KBM-7 (cell line): ENCODE measurements at regions not wholly inside any gene's neighbourhood (a gene's known extent, or its start where the extent isn't known, plus 50 kb on each side); places are given as distances from the start of the nearest gene placed in this dataset.
"Not testable (repeated sequence)": the region's sequence is repeated elsewhere in the genome, so short reads cannot be mapped to it uniquely, and the experiment has no call there.

ENCODE experiments used
- DNase-seq: peaks from one replicate; pipeline ENCODE4 v3.0.0-alpha.2; 2015
- in situ Hi-C: fragments of 300-500 bp; cut with MboI; formaldehyde crosslinking; loops from 2 replicates; pipeline ENCODE4 v1.14.3; 2020; ENCODE audit warnings: low sequenced_read_pairs, low pct_unique_long_range_greater_than_20kb, mixed read lengths

DNA sequence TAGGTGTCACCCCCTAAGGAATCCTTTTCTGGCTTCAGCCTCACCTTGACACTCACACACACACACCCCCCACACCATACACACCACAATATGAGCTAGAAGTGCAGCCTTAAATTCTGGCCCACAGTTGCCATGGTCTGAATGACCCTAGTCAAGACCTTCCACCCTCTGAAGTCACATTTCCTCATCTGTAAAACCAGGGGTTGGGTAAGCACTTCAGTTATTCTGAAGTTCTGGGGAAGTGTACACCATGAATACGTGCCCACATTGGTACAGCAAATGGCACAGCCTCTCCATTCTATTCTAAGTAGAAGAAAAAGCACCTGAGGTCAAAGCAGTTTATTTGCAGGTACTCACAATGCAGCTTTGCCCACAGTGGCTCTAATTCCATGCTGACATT, 372.8 kb upstream of the KLF4 start:
- no peak for DNase-seq
- in situ Hi-C loops = no loop called here

DNA sequence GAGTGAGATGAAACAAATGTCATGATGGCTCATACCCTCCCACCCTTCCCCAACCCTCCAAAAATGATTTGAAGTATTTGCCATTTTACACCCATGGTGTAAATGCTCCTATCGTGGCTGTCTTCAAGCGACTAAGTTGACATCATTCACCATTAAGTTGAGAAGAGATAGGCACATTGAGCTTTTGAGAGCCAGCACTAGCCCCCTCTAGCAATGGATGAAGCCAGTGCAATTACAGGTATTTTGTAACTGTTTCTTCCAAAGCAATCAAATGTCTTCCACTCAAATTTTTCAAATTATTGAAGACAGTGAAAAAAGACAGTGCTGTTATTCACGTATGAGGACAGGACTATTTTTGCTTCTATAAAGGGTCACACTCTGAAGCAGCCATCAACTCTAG, 371.5 kb upstream of the KLF4 start:
- in situ Hi-C loops = no loop called here
- DNase-seq = no peak

DNA sequence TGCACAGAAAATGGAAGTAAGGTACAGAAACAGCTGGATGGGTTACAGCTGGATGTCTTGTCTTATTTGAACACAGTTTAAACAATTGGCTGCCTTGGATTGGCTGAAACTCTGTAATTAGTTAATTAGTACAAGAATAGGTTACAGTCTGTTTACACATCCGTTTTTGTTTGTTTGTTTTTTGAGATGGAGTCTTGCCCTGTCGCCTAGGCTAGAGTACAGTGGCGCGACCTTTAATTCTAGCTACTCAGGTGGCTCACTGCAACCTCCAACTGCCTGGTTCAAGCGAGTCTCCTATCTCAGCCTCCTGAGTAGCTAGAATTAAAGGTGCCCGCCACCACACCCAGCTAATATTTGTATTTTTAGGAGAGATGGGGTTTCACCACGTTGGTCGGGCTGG, 368.7 kb upstream of the KLF4 start:
- DNase-seq = no peak
- in situ Hi-C loops = no loop called here

DNA sequence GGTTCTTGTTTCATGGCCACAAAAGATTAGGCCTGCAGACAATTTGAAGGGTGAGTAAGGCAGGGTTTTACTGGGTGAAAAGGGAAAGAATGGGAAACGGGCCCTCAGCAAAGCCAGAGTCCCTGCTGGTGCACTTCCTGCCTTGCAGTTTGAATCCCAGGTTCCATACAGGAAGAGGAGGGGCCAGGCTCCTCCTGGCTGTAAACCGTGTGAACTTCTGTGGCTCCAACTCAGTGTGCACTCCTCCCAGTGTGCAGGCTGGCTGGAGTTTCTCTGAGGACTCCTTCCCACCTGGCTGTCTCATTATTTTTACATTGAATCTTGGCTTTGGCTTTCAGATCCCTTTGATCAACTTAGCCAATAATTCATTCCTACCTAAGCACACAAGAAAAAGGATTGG, 367.1 kb upstream of the KLF4 start:
- no peak for DNase-seq
- in situ Hi-C loops = no loop called here

DNA sequence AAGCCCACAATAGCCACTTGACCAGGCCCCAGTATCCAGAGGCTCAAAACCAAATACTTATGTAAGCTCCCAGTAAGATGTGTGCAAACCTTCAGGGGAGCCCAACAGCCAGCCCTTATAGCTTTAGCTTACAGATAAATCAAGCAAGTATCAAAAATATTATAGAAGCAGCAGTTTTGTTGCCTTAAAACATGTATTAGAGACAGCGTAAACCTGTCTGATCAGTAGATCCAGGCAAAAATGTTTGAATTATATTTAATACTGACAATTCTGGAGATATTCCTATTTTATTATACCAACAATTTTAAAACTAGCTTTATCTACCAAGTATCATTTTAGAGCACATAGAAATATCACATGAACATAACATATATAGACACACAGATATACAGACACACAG, 365.6 kb upstream of the KLF4 start:
- in situ Hi-C loops = no loop called here
- DNase-seq = no peak

DNA sequence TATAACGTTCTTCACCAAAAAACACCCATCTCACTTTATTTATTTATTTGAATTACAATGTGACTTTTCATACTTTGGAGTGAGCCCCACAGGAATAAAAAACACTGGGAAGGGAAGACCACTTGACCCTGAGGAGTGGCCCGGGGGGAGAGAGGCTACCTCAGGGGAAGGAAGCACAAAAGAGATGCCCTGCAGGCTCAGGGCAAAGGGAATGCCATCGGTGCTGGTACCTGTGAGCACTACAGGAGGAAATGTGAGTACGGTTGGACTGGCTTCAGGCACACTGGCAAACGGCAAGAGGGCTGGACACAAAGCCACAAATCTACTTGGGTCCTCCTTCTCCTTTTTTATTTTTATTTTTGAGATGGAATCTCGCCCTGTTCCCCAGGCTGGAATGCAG, 363.9 kb upstream of the KLF4 start:
- no peak for DNase-seq
- in situ Hi-C loops = no loop called here

DNA sequence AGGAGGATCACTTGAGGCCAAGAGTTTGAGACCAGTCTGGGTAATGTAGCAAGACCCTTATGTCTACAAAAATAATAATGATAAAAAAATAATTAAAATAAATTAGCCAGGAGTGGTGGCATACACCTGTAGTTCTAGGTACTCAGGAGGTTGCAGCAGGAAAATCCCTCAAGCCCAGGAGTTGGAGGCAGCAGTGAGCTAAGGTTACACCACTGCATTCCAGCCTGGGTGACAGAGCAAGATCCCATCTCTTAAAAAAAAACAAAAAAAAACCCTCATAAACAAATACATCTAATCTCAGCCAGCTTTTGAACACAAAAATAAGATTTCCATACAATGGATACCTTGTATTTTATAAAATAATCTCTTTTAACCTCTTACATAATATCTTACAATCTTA, 363.3 kb upstream of the KLF4 start:
- no peak for DNase-seq
- in situ Hi-C loops = no loop called here

DNA sequence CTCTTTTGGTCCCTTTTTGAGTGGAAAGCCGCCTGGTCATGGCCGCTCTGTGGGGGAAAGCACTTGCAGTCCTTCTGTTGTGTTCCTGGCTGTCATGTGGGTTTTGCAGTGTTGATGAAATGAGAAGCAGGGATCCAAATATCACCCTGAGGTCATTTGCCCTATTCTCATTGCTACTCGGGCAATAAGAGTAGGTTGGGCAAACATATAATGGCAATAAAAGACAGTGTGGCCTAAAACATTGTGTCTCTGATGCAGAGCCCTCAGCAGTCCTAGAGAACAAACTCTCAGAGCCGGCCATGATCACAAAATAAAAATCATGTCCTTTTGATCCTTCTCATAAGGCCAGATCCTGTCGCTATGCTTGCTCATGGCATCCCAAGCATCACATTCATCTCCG, 361.1 kb upstream of the KLF4 start:
- in situ Hi-C loops = no loop called here
- no peak for DNase-seq

DNA sequence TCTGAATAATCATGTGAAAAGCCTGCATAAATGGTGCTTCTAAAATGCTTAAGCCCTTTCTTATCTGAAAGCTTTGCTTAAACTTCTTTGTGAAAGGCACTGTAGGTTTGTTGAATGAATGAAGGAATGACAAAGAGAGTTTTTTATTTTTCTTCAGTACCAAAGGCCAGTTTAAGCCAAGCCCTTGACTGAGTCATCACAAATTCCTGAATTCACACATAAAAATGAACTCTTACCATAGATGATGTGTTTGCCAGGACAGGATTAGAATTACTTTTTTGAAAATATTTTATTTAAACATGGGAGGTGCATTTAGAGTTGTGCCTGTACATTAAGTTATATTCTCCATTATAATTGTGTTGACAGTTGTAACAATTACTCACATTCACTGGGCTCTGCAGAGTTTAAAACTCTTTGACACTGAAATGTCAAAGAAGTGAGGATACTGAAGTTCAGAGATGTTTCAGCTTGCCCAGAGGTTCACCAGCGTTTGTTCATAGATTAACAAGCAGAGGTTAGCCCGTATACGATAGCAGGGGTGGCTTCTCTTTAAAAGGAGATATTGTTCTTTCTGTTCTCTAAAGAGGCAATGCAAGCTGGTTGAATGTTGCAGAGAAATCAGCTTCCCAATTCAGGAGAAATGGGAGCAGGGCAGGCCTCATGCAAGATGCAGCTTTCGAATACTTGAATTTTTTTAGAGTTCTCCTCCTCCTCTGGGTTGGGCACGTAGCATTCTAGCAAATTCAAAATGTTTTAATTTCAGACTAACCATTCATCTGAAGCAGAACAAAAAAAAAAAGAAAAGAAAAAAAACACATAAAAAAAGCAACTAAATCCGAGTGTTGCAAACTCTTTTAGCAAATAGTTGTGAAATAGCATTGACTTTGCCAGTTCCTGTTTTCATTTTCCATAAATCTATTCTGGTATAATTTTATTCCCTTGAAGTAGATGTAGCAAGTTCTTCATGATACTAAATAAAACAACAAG, 358.7 kb upstream of the KLF4 start:
- in situ Hi-C loops = no loop called here
- DNase-seq = no peak

DNA sequence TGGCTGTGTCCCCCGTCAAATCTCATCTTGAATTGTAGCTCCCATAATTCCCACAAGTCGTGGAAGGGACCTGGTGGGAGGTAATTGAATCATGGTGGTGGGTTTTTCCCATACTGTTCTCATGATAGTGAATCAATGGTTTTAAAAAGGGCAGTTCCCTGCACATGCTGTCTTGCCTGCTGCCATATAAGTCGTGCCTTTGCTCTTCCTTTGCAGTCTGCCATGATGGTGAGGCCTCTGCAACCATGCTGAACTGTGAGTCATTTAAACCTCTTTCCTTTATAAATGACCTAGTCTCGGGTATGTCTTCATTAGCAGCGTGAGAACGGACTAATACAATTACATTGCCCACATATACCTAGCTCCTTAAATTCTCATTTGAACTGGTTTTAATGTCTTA, 353.0 kb upstream of the KLF4 start:
- in situ Hi-C loops = no loop called here
- no peak for DNase-seq

DNA sequence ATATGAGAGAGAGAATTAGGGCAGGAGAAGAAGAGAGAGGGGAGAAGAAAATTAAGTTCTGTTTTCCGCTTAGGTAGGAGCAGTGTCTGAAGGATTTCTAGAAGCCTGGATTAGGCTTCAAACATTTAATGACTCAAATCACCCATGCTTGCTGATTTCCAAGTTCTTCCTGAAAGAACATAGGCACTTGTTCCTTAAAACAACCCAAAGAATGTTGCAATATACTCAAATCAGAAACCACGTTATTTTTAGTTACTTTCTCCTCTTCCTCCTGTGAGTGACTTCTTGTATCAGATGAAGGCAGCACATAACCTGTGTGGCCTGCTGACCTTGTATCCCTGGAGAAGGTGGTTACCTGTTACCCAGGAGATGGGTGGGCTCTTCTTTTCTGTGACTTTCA, 351.5 kb upstream of the KLF4 start:
- in situ Hi-C loops = no loop called here
- DNase-seq = no peak

DNA sequence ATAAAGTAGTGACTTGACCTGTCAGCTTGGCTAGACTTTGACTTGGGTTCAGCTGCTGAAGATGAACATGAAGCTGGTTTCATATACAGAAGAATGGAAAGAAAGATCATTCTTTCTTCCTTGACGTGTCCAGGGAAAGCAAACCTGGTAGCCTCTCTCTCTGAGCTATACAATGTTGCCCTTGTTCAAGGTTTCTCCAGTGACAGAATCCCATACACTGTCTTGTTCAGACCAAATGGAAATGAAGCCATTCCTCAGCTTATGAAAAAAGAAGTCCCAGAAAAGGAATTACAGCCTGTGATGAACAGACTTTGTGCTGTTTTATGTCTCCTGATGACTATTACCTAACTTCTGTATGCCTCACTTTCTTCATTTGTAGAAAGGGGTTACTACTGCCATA, 349.8 kb upstream of the KLF4 start:
- in situ Hi-C loops = no loop called here
- DNase-seq = no peak

DNA sequence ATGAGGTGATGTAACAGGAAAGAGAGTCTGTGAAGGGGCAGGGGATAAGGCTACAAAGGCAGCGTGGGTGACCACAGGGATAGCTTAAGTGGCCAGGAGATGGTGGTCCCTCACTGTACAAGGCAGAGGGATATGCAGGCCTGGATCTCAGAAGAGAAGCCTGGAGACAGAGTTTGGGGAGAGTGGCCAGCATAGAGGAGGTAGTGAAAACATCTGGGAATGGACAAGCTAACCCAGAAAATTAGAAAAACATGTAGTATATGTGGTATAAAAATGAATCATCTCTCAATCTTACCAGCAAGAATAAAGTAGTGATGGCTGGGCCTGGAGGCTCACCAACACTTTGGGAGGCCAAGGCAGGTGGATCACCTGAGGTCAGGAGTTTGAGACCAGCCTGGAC, 349.2 kb upstream of the KLF4 start:
- no peak for DNase-seq
- in situ Hi-C loops = no loop called here

DNA sequence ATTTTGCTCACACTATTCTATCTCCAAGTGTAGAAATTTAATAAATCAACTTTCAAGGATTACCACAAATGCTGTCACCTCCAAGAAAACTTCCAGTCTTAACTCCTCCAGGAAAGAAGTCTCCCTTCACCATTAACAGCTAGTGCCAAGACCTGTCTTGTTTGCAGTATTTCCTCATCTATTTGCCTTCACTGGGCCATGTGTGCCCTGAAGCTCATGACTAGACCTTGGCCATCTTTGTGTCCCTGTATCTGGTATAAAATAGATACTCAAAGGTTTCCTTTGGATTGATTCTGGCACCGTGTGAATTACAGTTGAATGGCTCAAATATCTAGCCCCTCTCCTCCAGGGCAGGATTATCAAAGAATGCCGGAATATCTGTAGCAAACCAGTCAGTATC, 346.7 kb upstream of the KLF4 start:
- DNase-seq = no peak
- in situ Hi-C loops = no loop called here

DNA sequence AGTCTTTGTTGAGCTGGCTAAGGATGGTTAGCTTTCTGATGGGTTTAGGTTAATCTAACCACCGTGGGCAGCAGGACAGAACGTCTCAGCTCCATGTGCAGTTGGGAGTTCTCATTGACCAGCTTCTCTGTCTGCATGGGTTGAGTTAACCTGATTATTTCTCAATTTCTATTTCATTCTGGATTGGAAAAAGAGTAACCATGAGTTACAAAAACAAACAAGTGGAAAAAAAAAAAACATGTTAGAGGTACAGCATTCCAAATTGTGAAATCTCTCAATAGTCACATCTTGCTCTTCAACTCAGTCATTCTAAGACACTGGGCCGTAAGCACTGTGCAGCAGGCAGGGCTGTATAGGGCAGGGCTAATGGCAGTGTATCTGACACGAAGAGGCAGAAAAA, 343.7 kb upstream of the KLF4 start:
- in situ Hi-C loops = no loop called here
- DNase-seq = no peak

DNA sequence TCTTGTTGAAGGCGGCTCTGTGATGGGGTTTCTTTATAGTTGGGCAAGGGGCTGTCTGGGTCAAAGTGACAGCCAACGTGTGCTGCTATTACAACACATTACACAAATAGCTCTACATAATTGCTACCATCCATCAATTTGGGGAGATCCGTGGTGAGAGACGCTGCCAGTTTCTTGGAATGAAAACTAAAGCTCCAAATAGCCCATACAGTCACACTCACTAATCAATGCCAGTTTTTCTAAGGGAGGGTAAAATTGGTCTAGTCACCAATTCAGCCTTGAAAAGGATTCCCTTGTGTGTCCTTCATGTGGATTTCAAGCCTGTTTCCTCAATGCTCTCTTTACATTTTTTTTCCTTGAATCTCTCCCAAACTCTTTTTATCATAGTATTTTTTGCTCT, 343.3 kb upstream of the KLF4 start:
- no peak for DNase-seq
- in situ Hi-C loops = no loop called here

DNA sequence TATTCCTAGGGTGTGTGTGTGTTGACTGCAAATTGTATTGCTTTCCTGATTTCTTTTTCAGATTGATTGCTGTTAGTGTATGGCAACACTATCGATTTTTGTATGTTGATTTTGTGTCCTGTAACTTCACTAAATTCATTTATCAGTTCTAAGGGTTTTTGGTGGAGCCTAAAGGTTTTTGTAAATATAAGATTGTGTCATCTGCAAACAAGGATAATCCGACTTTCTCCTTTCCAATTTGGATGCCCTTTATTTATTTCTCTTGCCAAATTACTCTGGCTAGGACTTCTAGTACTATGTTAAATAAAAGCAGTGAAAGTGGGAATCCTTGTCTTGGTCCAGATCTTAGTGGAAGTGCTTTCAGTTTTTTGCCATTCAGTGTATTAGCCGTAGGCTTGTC, 340.9 kb upstream of the KLF4 start:
- no peak for DNase-seq
- in situ Hi-C loops = no loop called here

DNA sequence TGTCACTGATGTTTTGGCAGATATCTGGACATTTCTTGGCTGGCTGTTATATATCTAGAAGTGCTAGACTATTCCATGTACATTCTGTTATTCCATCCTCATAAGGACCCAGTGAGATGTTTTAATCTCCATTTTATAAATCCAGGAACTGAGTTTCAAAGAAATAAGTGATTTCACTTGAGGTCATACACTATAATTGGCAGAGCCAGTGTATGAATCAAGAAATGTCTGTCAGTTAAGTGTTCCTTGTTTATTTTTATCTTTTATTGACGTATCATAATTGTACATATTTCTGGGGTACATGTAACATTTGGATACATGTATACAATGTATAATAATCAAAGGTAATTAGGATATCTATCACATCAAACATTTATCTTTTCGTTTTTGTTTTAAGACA, 338.3 kb upstream of the KLF4 start:
- in situ Hi-C loops = no loop called here
- no peak for DNase-seq

DNA sequence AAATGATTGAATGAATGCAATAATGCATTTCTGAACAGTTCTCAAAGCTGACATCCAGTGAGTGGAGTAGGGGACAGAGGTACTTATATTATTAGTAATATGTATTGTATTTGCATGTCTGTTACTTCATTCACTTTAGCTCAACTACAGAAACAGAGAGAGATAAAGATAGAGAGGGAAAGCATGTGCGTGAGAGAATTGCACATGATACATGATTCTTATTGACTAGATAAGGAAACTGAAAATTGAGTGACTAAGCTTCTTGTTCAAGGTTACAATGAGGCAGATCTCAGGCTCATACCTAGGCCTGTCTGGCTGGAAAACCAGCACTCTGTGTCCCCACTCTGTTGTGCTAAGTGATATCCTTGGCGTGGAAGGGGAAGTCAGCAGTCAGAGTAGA, 337.7 kb upstream of the KLF4 start:
- DNase-seq = no peak
- in situ Hi-C loops = no loop called here

DNA sequence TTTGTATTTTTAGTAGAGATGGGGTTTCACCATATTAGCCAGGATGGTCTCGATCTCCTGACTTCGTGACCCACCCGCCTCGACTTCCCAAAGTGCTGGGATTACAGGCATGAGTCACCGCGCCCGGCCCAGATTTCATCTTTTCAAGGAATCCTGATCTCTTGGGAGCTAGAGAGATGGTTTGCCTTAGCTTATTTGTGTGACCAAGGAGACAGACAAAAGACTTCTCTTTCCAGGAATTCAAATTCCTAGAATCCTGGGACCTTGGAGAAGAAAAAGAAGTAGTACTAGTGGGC, 337.1 kb upstream of the KLF4 start:
- DNase-seq, in situ Hi-C loops: not testable (repeated sequence)

DNA sequence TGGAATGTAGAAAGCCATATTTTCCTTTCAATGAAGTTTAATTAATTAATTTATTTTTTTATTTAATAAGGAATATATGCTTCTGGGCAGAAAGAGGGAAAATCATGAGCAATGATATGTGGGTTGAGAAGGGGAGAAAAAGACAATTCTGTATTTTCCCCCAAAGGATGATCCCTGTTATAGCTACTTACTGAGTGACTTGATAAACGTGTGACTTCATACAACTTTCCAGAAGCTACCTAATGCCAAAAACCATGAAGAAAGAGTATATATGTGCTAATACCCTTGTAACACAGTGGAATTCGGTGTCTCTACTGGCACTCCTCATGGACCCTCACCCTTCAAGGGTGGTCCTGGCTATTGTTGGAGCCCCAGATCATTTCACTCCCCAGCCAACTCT, 335.0 kb upstream of the KLF4 start:
- no peak for DNase-seq
- in situ Hi-C loops = no loop called here
